Natural killer cell treated with Interleukin-12 subunit alpha and Interleukin-12 subunit beta and Interleukin-15 and Interleukin-18, amount 100 ng/mL, for 72 hours (primary cell): ENCODE measurements at regions not wholly inside any gene's neighbourhood (a gene's known extent, or its start where the extent isn't known, plus 50 kb on each side); places are given as distances from the start of the nearest gene placed in this dataset.

Experiments
- ATAC-seq, 2 donors: fragments of 150-1000 bp; cut with Tn5 transposase in 1 of 2; sonication (Bioruptor Pico), chemical (Tn5 transposase) in 1 of 2; 2 replicates each; pipeline ENCODE4 v1.10.0; 2021
- DNase-seq: peaks from one replicate; pipeline ENCODE4 v3.0.0; 2022; ENCODE audit warnings: low spot score
- H3K27ac Mint-ChIP-seq, 2 donors: 1 replicate in 1 of 2; 2 replicates in 1 of 2; pipeline ENCODE4 v1.8.0; 2022; ENCODE audit warnings: mixed read lengths in 2 of 2, mild to moderate bottlenecking in 1 of 2, moderate library complexity in 1 of 2
- H3K27me3 Mint-ChIP-seq, 2 donors: 1 replicate in 1 of 2; 2 replicates in 1 of 2; pipeline ENCODE4 v1.8.0; 2022; ENCODE audit warnings: mixed read lengths in 2 of 2
- H3K36me3 Mint-ChIP-seq: one replicate; pipeline ENCODE4 v1.8.0; 2022; ENCODE audit warnings: mixed read lengths
- H3K4me1 Mint-ChIP-seq, 2 donors: 1 replicate in 1 of 2; 2 replicates in 1 of 2; pipeline ENCODE4 v1.8.0; 2022; ENCODE audit warnings: low read depth in 2 of 2, mixed read lengths in 2 of 2, mild to moderate bottlenecking in 1 of 2
- H3K4me3 Mint-ChIP-seq: one replicate; pipeline ENCODE4 v1.8.0; 2022; ENCODE audit warnings: mixed read lengths
- H3K9me3 Mint-ChIP-seq: 2 replicates; pipeline ENCODE4 v1.8.0; 2022; ENCODE audit warnings: mixed read lengths

- peaks cover 0 to 13% of the 10 kb centered on the region in 2 donors for H3K4me1 Mint-ChIP-seq
- H3K4me3 Mint-ChIP-seq: no peak overlapping the region
- DNase-seq: no peak
- no peaks in the 10 kb centered on the region for H3K36me3 Mint-ChIP-seq
- H3K27ac Mint-ChIP-seq: no peak overlapping the region
- H3K27me3 Mint-ChIP-seq: peaks cover 8 to 9% of the 10 kb centered on the region in 2 donors
- H3K9me3 Mint-ChIP-seq: no peaks in the 10 kb centered on the region
- no peak for ATAC-seq
These were observed 88.6 kb upstream of the DHRSX start for GRCh38 chrX:2589186-2590020.

- ATAC-seq: no peak
- no peak overlapping the region for H3K4me3 Mint-ChIP-seq
- H3K4me1 Mint-ChIP-seq: peaks cover 0 to 13% of the 10 kb centered on the region in 2 donors
- no peaks in the 10 kb centered on the region for H3K36me3 Mint-ChIP-seq
- no peak overlapping the region for H3K27ac Mint-ChIP-seq
- peaks cover 12% of the 10 kb centered on the region in 2 donors for H3K27me3 Mint-ChIP-seq
- no peaks in the 10 kb centered on the region for H3K9me3 Mint-ChIP-seq
- DNase-seq: no peak
These were observed 87.3 kb upstream of the DHRSX start for GRCh38 chrX:2588049-2588448.

GRCh38 chrX:2587146-2587545 lies 86.4 kb upstream of the DHRSX start:
- DNase-seq (no peak), ATAC-seq (no peak)
- Mint-ChIP-seq H3K9me3 (no peaks in the 10 kb centered on the region), H3K27ac (no peak overlapping the region), H3K27me3 (peaks cover 20 to 21% of the 10 kb centered on the region in 2 donors), H3K4me1 (peaks cover 0 to 9% of the 10 kb centered on the region in 2 donors), H3K36me3 (no peaks in the 10 kb centered on the region), H3K4me3 (no peak overlapping the region)

DNA sequence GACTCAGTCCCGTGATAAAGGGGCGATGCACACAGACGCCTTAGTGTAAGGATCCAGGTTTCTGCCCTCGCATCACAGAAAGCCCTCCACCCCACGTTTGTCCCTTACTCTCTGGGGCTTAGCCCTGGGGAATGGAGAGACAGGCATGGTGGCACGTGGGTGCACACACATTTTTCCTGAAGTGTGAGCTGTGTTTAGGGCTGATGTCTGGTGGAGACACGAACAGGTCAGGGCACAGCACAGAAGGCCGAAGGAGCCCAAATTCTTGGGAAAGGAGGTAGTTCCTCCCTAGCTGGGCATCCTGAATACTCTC lies 84.3 kb upstream of the DHRSX start:
- Mint-ChIP-seq H3K27ac (no peak overlapping the region), H3K9me3 (no peaks in the 10 kb centered on the region), H3K4me1 (peaks cover 0 to 9% of the 10 kb centered on the region in 2 donors), H3K27me3 (peaks cover 27 to 33% of the 10 kb centered on the region in 2 donors), H3K36me3 (no peaks in the 10 kb centered on the region), H3K4me3 (no peak overlapping the region)
- no peak for ATAC-seq
- DNase-seq: no peak

- no peaks in the 10 kb centered on the region for H3K9me3 Mint-ChIP-seq
- no peak for ATAC-seq
- H3K27me3 Mint-ChIP-seq: peaks cover 27 to 35% of the 10 kb centered on the region in 2 donors
- no peak for DNase-seq
- no peak overlapping the region for H3K27ac Mint-ChIP-seq
- peak overlapping the region; percentile 46 for H3K4me3 Mint-ChIP-seq
- peaks cover 0 to 9% of the 10 kb centered on the region in 2 donors for H3K4me1 Mint-ChIP-seq
- H3K36me3 Mint-ChIP-seq: no peaks in the 10 kb centered on the region
These were observed 83.7 kb upstream of the DHRSX start for GRCh38 chrX:2584251-2585157.

DNA sequence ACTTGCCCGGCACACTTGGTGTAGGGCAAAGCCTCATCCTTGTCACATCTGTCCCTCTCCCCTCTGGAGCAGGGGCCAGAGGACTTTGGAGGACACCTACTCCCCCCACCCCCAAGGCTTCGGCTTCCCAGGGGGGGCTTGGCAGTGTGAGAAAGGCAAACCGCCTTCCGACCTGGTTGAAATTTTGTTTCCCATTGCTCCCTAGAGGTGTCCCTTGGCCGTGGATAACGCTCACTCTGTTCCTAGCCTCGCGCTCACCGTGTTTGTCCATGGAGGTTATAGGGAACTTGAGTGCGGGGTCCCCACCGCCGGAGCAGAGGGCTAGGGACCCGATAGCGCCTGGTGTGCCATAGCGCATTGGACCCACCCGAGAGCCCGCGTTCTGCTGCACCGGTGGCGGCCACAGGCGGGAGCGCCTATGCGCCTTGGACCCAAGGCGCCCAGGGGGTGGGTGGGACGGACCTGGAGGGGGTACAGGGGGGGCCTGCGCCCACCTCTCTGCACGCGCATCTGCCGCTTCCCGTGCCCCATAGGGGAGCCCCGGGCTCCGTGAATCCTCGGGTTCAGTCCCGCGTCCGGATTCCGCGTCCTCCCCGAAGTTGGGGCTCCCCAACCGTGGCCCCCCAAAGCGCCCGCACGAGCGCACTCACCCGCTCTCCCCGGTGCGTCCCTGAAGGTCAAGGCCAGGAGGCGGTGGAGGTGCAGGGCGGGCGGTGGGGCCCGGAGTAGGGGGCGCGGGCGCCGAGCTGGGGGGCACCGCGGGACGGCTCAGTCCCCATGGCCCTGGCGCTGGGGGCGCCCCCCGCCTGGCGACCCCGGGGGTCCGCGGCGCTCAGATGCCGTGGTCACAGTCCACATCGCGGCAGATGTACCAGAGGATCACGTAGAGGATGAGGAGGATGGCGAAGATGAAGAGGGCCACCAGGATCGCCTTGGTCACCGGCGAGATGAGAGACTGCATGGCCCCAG lies 82.7 kb upstream of the DHRSX start:
- Mint-ChIP-seq H3K4me3 (no peak overlapping the region), H3K27me3 (peaks cover 28 to 41% of the 10 kb centered on the region in 2 donors), H3K27ac (no peak overlapping the region), H3K4me1 (peaks cover 0 to 9% of the 10 kb centered on the region in 2 donors), H3K9me3 (no peaks in the 10 kb centered on the region), H3K36me3 (no peaks in the 10 kb centered on the region)
- no peak for DNase-seq
- no peak for ATAC-seq

- no peaks in the 10 kb centered on the region for H3K36me3 Mint-ChIP-seq
- peaks cover 28 to 41% of the 10 kb centered on the region in 2 donors for H3K27me3 Mint-ChIP-seq
- peaks cover 0 to 9% of the 10 kb centered on the region in 2 donors for H3K4me1 Mint-ChIP-seq
- H3K4me3 Mint-ChIP-seq: no peak overlapping the region
- no peaks in the 10 kb centered on the region for H3K9me3 Mint-ChIP-seq
- no peak for ATAC-seq
- DNase-seq: no peak
- no peak overlapping the region for H3K27ac Mint-ChIP-seq
These were observed 81.9 kb upstream of the DHRSX start for GRCh38 chrX:2582667-2583066.

- Mint-ChIP-seq H3K9me3 (no peaks in the 10 kb centered on the region), H3K27ac (no peak overlapping the region), H3K4me3 (no peak overlapping the region), H3K4me1 (peaks cover 0 to 3% of the 10 kb centered on the region in 2 donors), H3K36me3 (no peaks in the 10 kb centered on the region), H3K27me3 (peaks cover 25 to 41% of the 10 kb centered on the region in 2 donors)
- ATAC-seq: no peak
- no peak for DNase-seq
These were observed 80.5 kb upstream of the DHRSX start for GRCh38 chrX:2581296-2581695.

DNA sequence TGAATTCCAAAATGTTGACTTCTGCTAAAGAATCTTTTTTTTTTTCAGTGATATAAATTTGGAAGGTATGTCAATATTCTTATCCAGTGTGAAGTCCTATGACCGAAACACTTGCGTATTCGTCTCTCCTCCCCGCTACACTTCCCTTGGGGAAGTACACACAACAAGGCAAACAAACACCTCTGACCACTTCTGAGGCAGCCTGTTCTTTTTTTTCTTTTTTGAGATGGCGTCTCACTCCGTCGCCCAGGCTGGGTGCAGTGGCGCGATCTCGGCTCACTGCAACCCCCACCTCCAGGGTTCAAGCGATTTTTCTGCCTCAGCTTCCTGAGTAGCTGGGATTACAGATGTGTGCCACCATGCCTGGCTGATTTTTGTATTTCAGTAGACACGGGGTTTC lies 78.1 kb upstream of the DHRSX start:
- H3K27ac Mint-ChIP-seq: no peak overlapping the region
- no peak overlapping the region for H3K4me3 Mint-ChIP-seq
- H3K4me1 Mint-ChIP-seq: no peaks in the 10 kb centered on the region
- H3K36me3 Mint-ChIP-seq: no peaks in the 10 kb centered on the region
- H3K9me3 Mint-ChIP-seq: no peaks in the 10 kb centered on the region
- ATAC-seq (no peak), DNase-seq (no peak)
- H3K27me3 Mint-ChIP-seq: peaks cover 21 to 32% of the 10 kb centered on the region in 2 donors

GRCh38 chrX:2577844-2578466 lies 77.2 kb upstream of the DHRSX start:
- ATAC-seq (no peak), DNase-seq (no peak)
- Mint-ChIP-seq H3K4me3 (no peak overlapping the region), H3K9me3 (no peaks in the 10 kb centered on the region), H3K36me3 (no peaks in the 10 kb centered on the region), H3K27ac (no peak overlapping the region), H3K4me1 (no peaks in the 10 kb centered on the region), H3K27me3 (peaks cover 18 to 28% of the 10 kb centered on the region in 2 donors)

DNA sequence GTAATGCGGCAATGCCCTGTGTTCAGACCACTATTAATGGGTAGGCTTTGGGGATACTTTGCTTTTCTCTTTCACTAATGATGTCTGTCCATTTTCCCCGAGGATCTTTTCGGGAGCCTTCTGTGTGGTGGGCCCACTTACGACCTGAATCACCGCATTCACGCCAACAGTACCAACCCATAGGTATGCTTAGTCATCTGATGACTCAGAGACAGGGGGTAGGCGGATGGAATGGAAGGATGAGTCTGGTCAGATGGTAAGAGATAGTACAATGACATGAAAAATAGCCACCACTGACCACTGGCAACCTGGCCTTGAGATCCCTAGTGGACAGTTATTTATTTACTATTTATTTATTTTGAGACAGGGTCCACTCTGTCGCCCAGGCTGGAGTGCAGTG lies 76.0 kb upstream of the DHRSX start:
- H3K27ac Mint-ChIP-seq: no peak overlapping the region
- no peaks in the 10 kb centered on the region for H3K9me3 Mint-ChIP-seq
- no peaks in the 10 kb centered on the region for H3K4me1 Mint-ChIP-seq
- no peaks in the 10 kb centered on the region for H3K36me3 Mint-ChIP-seq
- no peak overlapping the region for H3K4me3 Mint-ChIP-seq
- DNase-seq (no peak), ATAC-seq (no peak)
- peaks cover 8 to 16% of the 10 kb centered on the region in 2 donors for H3K27me3 Mint-ChIP-seq

DNA sequence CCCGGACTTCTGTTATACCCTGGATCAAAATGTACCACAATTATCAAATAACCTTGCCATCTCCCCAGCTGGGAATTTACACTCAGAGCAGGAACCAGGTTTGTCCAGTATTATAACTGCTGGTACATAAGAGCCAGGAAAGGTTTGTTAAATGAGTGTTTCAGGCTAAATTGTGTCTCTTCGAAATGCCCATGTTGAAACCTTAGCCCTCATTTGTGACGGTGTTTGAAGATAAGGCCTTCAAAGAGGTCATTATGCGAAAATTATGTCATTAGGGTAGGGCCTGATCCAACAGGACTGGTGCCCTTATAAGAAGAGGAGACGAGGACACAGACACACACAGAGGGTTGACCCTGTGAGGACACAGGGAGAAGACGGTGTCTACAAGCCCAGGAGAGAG lies 73.5 kb upstream of the DHRSX start:
- no peak for DNase-seq
- H3K36me3 Mint-ChIP-seq: no peaks in the 10 kb centered on the region
- peaks cover under 1 to 3% of the 10 kb centered on the region in 2 donors for H3K27me3 Mint-ChIP-seq
- no peaks in the 10 kb centered on the region for H3K9me3 Mint-ChIP-seq
- no peaks in the 10 kb centered on the region for H3K4me1 Mint-ChIP-seq
- ATAC-seq: no peak
- H3K27ac Mint-ChIP-seq: no peak overlapping the region
- no peak overlapping the region for H3K4me3 Mint-ChIP-seq

DNA sequence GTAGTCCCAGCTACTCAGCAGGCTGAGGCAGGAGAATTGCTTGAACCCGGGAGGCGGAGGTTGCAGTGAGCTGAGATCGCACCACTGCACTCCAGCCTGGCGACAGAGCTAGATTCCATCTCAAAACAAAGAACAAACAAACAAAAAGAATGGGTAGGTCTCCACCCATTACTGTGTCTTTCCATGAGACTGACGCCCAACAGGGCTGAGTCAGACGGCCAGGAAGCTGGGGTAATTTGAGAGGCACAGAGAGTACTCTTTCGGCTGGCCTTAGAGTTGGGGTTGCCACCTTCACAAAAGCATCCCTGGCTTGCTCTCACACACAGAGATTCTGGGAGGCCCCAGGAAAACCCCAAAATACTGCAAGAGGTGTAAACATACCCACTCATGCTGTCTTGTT lies 72.0 kb upstream of the DHRSX start:
- Mint-ChIP-seq H3K4me1 (no peaks in the 10 kb centered on the region), H3K9me3 (no peaks in the 10 kb centered on the region), H3K27ac (no peak overlapping the region), H3K36me3 (no peaks in the 10 kb centered on the region), H3K4me3 (no peak overlapping the region), H3K27me3 (no peaks in the 10 kb centered on the region)
- ATAC-seq: no peak
- DNase-seq: no peak
